Loucy (cell line): ENCODE measurements at regions not wholly inside any gene's neighbourhood (a gene's known extent, or its start where the extent isn't known, plus 50 kb on each side); places are given as distances from the start of the nearest gene placed in this dataset.

Source experiments
- H2AFZ ChIP-seq: fragments of 200-600 bp; sonication (generic); 2 replicates; pipeline ENCODE4 v1.6.0; 2016; ENCODE audit warnings: antibody characterized with exemption, mild to moderate bottlenecking, low read length, moderate library complexity
- H3F3A ChIP-seq: fragments of 200-600 bp; 2 replicates; pipeline ENCODE4 v1.6.0; 2016; ENCODE audit warnings: antibody characterized with exemption, low read depth, mild to moderate bottlenecking
- H3K27me3 ChIP-seq: fragments of 200-600 bp; sonication (generic); 2 replicates; pipeline ENCODE4 v1.6.1; 2014; ENCODE audit warnings: low read length, mild to moderate bottlenecking; ENCODE audit not compliant: insufficient read depth, poor library complexity, severe bottlenecking
- H3K36me3 ChIP-seq: fragments of 200-600 bp; sonication (generic); 2 replicates; pipeline ENCODE4 v1.6.1; 2016; ENCODE audit warnings: low read length; ENCODE audit not compliant: insufficient read depth
- H3K4me1 ChIP-seq: fragments of 200-600 bp; sonication (generic); 2 replicates; pipeline ENCODE4 v1.5.1; 2014; ENCODE audit warnings: low read length, mild to moderate bottlenecking; ENCODE audit not compliant: insufficient read depth, poor library complexity, severe bottlenecking
- H3K4me2 ChIP-seq: fragments of 200-600 bp; sonication (generic); 2 replicates; pipeline ENCODE4 v1.6.0; 2014; ENCODE audit warnings: antibody characterized with exemption, low read length, low read depth, mild to moderate bottlenecking; ENCODE audit not compliant: poor library complexity, severe bottlenecking
- H3K4me3 ChIP-seq: fragments of 200-600 bp; sonication (generic); 2 replicates; pipeline ENCODE4 v1.5.1; 2014; ENCODE audit warnings: low read length, mild to moderate bottlenecking, mixed read lengths; ENCODE audit not compliant: poor library complexity, severe bottlenecking
- H3K79me2 ChIP-seq: fragments of 200-600 bp; sonication (generic); 2 replicates; pipeline ENCODE4 v1.6.1; 2014; ENCODE audit warnings: low read length; ENCODE audit not compliant: insufficient read depth
- H3K9ac ChIP-seq: fragments of 200-600 bp; sonication (generic); 2 replicates; pipeline ENCODE4 v1.6.0; 2014; ENCODE audit warnings: mild to moderate bottlenecking, low read depth, low read length, moderate library complexity; ENCODE audit not compliant: poor library complexity, severe bottlenecking
- H3K9me2 ChIP-seq: fragments of 200-600 bp; sonication (generic); replicated peaks from 2 replicates; pipeline ENCODE4 v1.6.1; 2016; ENCODE audit warnings: low read depth, low read length, mixed read lengths
- H3K9me3 ChIP-seq: fragments of 200-600 bp; sonication (generic); 2 replicates; pipeline ENCODE4 v1.6.1; 2014; ENCODE audit warnings: mild to moderate bottlenecking, antibody characterized with exemption, low read length, low read depth; ENCODE audit not compliant: insufficient read depth
- H4K20me1 ChIP-seq: fragments of 200-600 bp; sonication (generic); 2 replicates; pipeline ENCODE4 v1.6.0; 2014; ENCODE audit warnings: antibody characterized with exemption, low read length, mild to moderate bottlenecking; ENCODE audit not compliant: insufficient read depth, poor library complexity, severe bottlenecking
- CTCF ChIP-seq: fragments of 200-600 bp; sonication (generic); conservative IDR thresholded peaks from 2 replicates; pipeline ENCODE4 v1.5.1; 2014; ENCODE audit warnings: mild to moderate bottlenecking, antibody characterized with exemption, low read length
- EZH2phosphoT487 ChIP-seq: fragments of 200-600 bp; IDR thresholded peaks from 2 replicates; pipeline ENCODE4 v1.6.1; 2018; ENCODE audit warnings: antibody characterized with exemption, mild to moderate bottlenecking, moderate library complexity, borderline replicate concordance

DNA sequence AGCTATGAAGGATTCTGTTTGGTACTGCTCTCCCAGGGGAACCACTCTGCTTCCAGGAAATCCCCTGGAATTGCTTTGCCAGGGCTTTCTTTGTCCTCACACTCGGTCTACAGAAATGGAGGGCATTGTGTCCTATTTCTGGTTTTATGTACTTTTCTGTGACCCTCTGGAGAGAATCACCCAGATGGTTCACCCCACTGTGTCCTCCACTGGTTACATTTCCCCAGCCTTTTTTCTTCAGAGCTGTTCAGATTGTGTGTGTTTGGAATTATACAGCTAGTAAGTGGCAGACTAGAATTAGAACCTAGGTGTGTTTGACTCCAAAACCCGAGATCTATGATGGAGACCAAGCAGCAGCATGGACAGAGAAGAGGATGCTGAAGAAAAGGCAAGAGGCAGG is 80.8 kb downstream of the CD164 start:
- Histone ChIP-seq H3K4me1 (peaks cover 41% of the 10 kb centered on the region), H3K4me2 (no peak overlapping the region), H3K36me3 (no peaks in the 10 kb centered on the region), H3K4me3 (no peak overlapping the region), H3K79me2 (no peaks in the 10 kb centered on the region), H2AFZ (no peak overlapping the region), H3K27me3 (no peaks in the 10 kb centered on the region), H3K9me2 (no peaks in the 10 kb centered on the region), H3K9ac (no peak overlapping the region), H3F3A (no peaks in the 10 kb centered on the region), H4K20me1 (no peaks in the 10 kb centered on the region), H3K9me3 (no peaks in the 10 kb centered on the region)
- TF ChIP-seq EZH2phosphoT487 (no peak), CTCF (no peak)

- Histone ChIP-seq H3K79me2 (no peaks in the 10 kb centered on the region), H4K20me1 (no peaks in the 10 kb centered on the region), H3F3A (no peaks in the 10 kb centered on the region), H3K9me2 (no peaks in the 10 kb centered on the region), H3K27me3 (no peaks in the 10 kb centered on the region), H2AFZ (no peak overlapping the region), H3K36me3 (no peaks in the 10 kb centered on the region), H3K4me3 (no peak overlapping the region), H3K9me3 (no peaks in the 10 kb centered on the region), H3K4me1 (peaks cover 46% of the 10 kb centered on the region), H3K9ac (no peak overlapping the region), H3K4me2 (no peak overlapping the region)
- TF ChIP-seq EZH2phosphoT487 (no peak), CTCF (no peak)
Observed at GRCh38 chr6:109300874-109301273, 81.4 kb downstream of the CD164 start.

DNA sequence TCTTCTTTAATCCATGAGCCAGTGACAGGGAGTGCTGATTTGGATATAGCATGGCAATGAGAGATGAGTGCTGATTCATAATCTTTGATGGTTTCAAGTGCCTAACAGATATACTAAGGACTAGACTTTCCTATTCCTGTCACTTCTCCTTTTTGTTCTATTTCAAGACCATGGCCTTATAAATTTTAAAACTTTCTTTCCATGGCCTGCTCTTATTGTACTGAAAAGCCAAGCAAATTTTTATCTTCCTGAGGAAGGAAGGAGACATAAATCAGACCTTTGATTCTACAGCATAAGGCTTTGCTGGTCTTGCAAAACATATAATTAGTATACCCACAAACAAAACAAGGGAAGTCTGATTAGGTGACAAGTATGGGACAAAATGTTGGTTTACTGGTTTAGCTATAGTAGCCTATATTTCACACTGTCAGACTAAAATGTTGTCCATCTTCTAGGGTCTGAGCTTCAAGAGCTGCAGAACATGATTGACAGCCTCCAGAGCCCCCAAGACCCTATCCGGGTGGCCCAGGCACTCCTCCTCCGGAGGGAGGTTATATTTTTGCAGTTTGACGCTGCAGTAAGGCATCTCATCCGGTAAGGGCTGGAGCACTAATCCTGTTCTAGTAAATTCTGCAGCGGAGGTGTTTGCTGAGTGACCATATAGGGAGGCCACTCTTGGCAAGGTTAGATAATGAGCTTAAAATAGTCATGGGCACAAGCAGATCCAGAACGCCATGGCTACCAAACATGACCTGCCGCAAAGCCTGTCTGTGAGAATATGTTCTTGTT is 82.3 kb downstream of the CD164 start:
- Histone ChIP-seq H3K4me3 (no peak overlapping the region), H2AFZ (no peak overlapping the region), H3F3A (no peaks in the 10 kb centered on the region), H3K27me3 (no peaks in the 10 kb centered on the region), H3K4me1 (peaks cover 49% of the 10 kb centered on the region), H3K9me2 (no peaks in the 10 kb centered on the region), H3K36me3 (no peaks in the 10 kb centered on the region), H4K20me1 (no peaks in the 10 kb centered on the region), H3K4me2 (no peak overlapping the region), H3K9ac (no peak overlapping the region), H3K79me2 (no peaks in the 10 kb centered on the region), H3K9me3 (no peaks in the 10 kb centered on the region)
- TF ChIP-seq EZH2phosphoT487, result no peak
- no peak for TF ChIP-seq CTCF
